Ishikawa (cell line): ENCODE measurements at regions not wholly inside any gene's neighbourhood (a gene's known extent, or its start where the extent isn't known, plus 50 kb on each side); places are given as distances from the start of the nearest gene placed in this dataset.

Experiments used
- CEBPB ChIP-seq: IDR thresholded peaks from 2 replicates; pipeline ENCODE4 v1.6.1; 2012
- CREB1 ChIP-seq: IDR thresholded peaks from 2 replicates; pipeline ENCODE4 v1.6.1; 2012; ENCODE audit warnings: low read depth
- EGR1 ChIP-seq: IDR thresholded peaks from 2 replicates; pipeline ENCODE4 v1.6.1; 2012
- EP300 ChIP-seq: IDR thresholded peaks from 2 replicates; pipeline ENCODE4 v1.6.1; 2012; ENCODE audit warnings: borderline replicate concordance
- FOXM1 ChIP-seq: IDR thresholded peaks from 2 replicates; pipeline ENCODE4 v1.6.1; 2012; ENCODE audit warnings: low read depth, borderline replicate concordance
- MAX ChIP-seq: IDR thresholded peaks from 2 replicates; pipeline ENCODE4 v1.6.1; 2012
- NFIC ChIP-seq: IDR thresholded peaks from 2 replicates; pipeline ENCODE4 v1.6.1; 2012
- RAD21 ChIP-seq: IDR thresholded peaks from 2 replicates; pipeline ENCODE4 v1.6.1; 2012; ENCODE audit warnings: low read depth
- REST ChIP-seq: IDR thresholded peaks from 2 replicates; pipeline ENCODE4 v1.6.1; 2012; ENCODE audit warnings: low read depth, mild to moderate bottlenecking
- TAF1 ChIP-seq: IDR thresholded peaks from 2 replicates; pipeline ENCODE4 v1.6.1; 2012; ENCODE audit warnings: low read depth, mild to moderate bottlenecking
- TCF12 ChIP-seq: IDR thresholded peaks from 2 replicates; pipeline ENCODE4 v1.6.1; 2012; ENCODE audit warnings: low read depth
- TEAD4 ChIP-seq: IDR thresholded peaks from 2 replicates; pipeline ENCODE4 v1.6.1; 2012
- USF1 ChIP-seq: IDR thresholded peaks from 2 replicates; pipeline ENCODE4 v1.6.1; 2012
- YY1 ChIP-seq: IDR thresholded peaks from 2 replicates; pipeline ENCODE4 v1.6.1; 2012; ENCODE audit warnings: low read depth
- ZBTB7A ChIP-seq: IDR thresholded peaks from 2 replicates; pipeline ENCODE4 v1.6.1; 2012; ENCODE audit warnings: low read depth

- TF ChIP-seq MAX (no peak), RAD21 (no peak), REST (no peak), EP300 (no peak), TEAD4 (no peak), USF1 (no peak), FOXM1 (no peak), NFIC (no peak), CREB1 (no peak), CEBPB (no peak), TAF1 (no peak)
Observed at GRCh38 chr13:78762825-78763224, 103.9 kb upstream of the OBI1 start.

- TF ChIP-seq FOXM1 (no peak), TCF12 (no peak)
Observed at GRCh38 chr13:78759704-78760103, 100.7 kb upstream of the OBI1 start.

- TF ChIP-seq YY1: no peak
- no peak for TF ChIP-seq NFIC
- no peak for TF ChIP-seq FOXM1
- no peak for TF ChIP-seq RAD21
- TF ChIP-seq CREB1: no peak
- TF ChIP-seq ZBTB7A: no peak
- no peak for TF ChIP-seq USF1
- TF ChIP-seq EGR1: no peak
Observed at GRCh38 chr13:78758549-78758948, 99.6 kb upstream of the OBI1 start.

GRCh38 chr13:78753435-78753834 is 94.5 kb upstream of the OBI1 start:
- TF ChIP-seq RAD21 (no peak), EGR1 (no peak), YY1 (no peak), ZBTB7A (no peak), EP300 (no peak)

- TF ChIP-seq REST: no peak
- TF ChIP-seq NFIC: no peak
- no peak for TF ChIP-seq TCF12
- no peak for TF ChIP-seq CREB1
- TF ChIP-seq EP300: no peak
- TF ChIP-seq YY1: no peak
- TF ChIP-seq USF1: no peak
- TF ChIP-seq MAX: no peak
Observed at GRCh38 chr13:78750735-78751134, 91.8 kb upstream of the OBI1 start.

GRCh38 chr13:78743973-78744372 is 85.0 kb upstream of the OBI1 start:
- TF ChIP-seq TEAD4: no peak
- no peak for TF ChIP-seq NFIC
- TF ChIP-seq MAX: no peak
- no peak for TF ChIP-seq REST
- no peak for TF ChIP-seq FOXM1
- TF ChIP-seq EP300: no peak
- no peak for TF ChIP-seq RAD21
- no peak for TF ChIP-seq USF1
- TF ChIP-seq ZBTB7A: no peak
